Liver (tissue), 3 donors: ENCODE measurements at regions not wholly inside any gene's neighbourhood (a gene's known extent, or its start where the extent isn't known, plus 50 kb on each side); places are given as distances from the start of the nearest gene placed in this dataset.

Experiments used
- CTCF ChIP-seq: fragments of 150-350 bp; IDR thresholded peaks from 2 replicates; pipeline ENCODE4 v1.5.1; 2017; ENCODE audit warnings: improper control_type of control experiment, low read depth, low read length; ENCODE audit not compliant: missing input control
- EGR1 ChIP-seq, 2 donors: IDR thresholded peaks; 2 replicates each; pipeline ENCODE4 v1.6.1; 2016 to 2018; ENCODE audit warnings: antibody characterized with exemption in 2 of 2, low read depth in 2 of 2
- FOXA1 ChIP-seq: IDR thresholded peaks from 2 replicates; pipeline ENCODE4 v1.6.1; 2016; ENCODE audit warnings: antibody characterized with exemption
- GABPA ChIP-seq, 2 donors: IDR thresholded peaks in 1 of 2; conservative IDR thresholded peaks in 1 of 2; 2 replicates each; pipeline ENCODE4 v1.6.1; 2016; ENCODE audit warnings: antibody characterized with exemption in 2 of 2, mild to moderate bottlenecking in 1 of 2, moderate library complexity in 1 of 2
- JUND ChIP-seq, 2 donors: IDR thresholded peaks; 2 replicates each; pipeline ENCODE4 v1.6.1; 2016; ENCODE audit warnings: antibody characterized with exemption in 2 of 2
- MAX ChIP-seq: IDR thresholded peaks from 2 replicates; pipeline ENCODE4 v1.6.1; 2016; ENCODE audit warnings: antibody characterized with exemption
- RAD21 ChIP-seq, 2 donors: IDR thresholded peaks; 2 replicates each; pipeline ENCODE4 v1.6.1; 2016; ENCODE audit warnings: antibody characterized with exemption in 2 of 2, mild to moderate bottlenecking in 2 of 2
- SP1 ChIP-seq: IDR thresholded peaks from 2 replicates; pipeline ENCODE4 v1.6.1; 2018; ENCODE audit warnings: antibody characterized with exemption, mild to moderate bottlenecking
- TAF1 ChIP-seq: conservative IDR thresholded peaks from 2 replicates; pipeline ENCODE4 v1.6.1; 2016; ENCODE audit warnings: antibody characterized with exemption, mild to moderate bottlenecking
- YY1 ChIP-seq: IDR thresholded peaks from 2 replicates; pipeline ENCODE4 v1.6.1; 2016; ENCODE audit warnings: antibody characterized with exemption, mild to moderate bottlenecking
- ZBTB33 ChIP-seq: IDR thresholded peaks from 2 replicates; pipeline ENCODE4 v1.6.1; 2016; ENCODE audit warnings: antibody characterized with exemption
- donor health status: healthy.
- donor health status: healthy.

GRCh38 chr4:112910109-112910736 lies 139.2 kb upstream of the ANK2 start:
- TF ChIP-seq CTCF, result peak; percentile 19
- TF ChIP-seq TAF1, result no peak
- TF ChIP-seq JUND (IDR thresholded peaks at IDR 0.05), result no peak
- TF ChIP-seq EGR1 (IDR thresholded peaks at IDR 0.05; ENCODE audit: low read depth in 2 of 2), result no peak
- peak; percentile 36 to 50 for TF ChIP-seq RAD21 (IDR thresholded peaks at IDR 0.05)
- no peak for TF ChIP-seq MAX
- no peak for TF ChIP-seq GABPA (IDR thresholded peaks at IDR 0.05 in 1 of 2, conservative IDR thresholded peaks at IDR 0.05 in 1 of 2)
- no peak for TF ChIP-seq FOXA1
- no peak for TF ChIP-seq ZBTB33
- TF ChIP-seq SP1, result no peak
- peak; percentile 23 for TF ChIP-seq YY1
